Stimulated activated naive CD8-positive, alpha-beta T cell treated with anti-CD3 and anti-CD28 coated beads, Interleukin-15, Interleukin-2, amounts not matched to agents 100 U/mL and 50 U/mL, for 24 hours (primary cell): ENCODE measurements at regions not wholly inside any gene's neighbourhood (a gene's known extent, or its start where the extent isn't known, plus 50 kb on each side); places are given as distances from the start of the nearest gene placed in this dataset.

Experiments
- ATAC-seq: fragments of 150-1000 bp; cut with Tn5 transposase; one replicate; pipeline ENCODE4 v1.10.0; 2021
- DNase-seq: peaks from one replicate; pipeline ENCODE4 v3.0.0; 2021

DNA sequence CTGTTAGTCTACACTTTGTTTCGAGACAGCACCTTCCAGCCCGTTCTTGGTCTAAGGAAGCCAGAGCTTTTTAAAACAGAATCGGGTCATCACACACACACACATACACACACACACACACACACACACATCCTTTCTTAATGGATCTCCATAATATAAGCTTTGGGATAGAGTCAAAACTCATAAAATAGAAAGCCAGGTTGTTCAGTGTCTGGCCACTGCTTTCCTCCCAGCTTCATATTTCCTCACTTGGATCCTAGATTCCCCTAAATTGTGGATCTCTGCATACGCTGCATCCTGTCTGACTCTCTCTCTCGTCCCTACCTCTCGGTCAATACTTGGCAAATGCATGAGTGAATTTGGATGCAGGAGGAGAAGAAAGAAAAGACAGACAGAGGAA is 120.5 kb upstream of the SLC14A2 start:
- ATAC-seq (no peak), DNase-seq (no peak)

DNA sequence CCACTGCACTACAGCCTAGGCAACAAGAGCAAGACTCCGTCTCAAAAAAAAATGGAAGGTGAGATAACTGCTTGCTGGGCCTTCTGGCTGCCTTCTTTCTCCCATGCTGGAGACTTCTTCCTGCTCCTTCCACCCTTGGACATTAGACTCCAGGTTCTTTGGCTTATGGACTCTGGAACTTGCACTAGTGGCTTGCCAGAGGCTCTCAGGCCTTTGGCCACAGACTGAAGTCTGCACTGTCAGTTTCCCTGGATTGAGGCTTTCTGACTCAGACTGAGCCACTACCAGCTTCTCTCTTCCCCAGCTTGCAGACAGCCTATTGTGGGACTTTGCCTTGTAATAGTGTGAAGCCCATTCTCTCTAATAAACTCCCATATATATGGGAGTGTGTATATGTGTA is 118.5 kb upstream of the SLC14A2 start:
- ATAC-seq, result no peak

DNA sequence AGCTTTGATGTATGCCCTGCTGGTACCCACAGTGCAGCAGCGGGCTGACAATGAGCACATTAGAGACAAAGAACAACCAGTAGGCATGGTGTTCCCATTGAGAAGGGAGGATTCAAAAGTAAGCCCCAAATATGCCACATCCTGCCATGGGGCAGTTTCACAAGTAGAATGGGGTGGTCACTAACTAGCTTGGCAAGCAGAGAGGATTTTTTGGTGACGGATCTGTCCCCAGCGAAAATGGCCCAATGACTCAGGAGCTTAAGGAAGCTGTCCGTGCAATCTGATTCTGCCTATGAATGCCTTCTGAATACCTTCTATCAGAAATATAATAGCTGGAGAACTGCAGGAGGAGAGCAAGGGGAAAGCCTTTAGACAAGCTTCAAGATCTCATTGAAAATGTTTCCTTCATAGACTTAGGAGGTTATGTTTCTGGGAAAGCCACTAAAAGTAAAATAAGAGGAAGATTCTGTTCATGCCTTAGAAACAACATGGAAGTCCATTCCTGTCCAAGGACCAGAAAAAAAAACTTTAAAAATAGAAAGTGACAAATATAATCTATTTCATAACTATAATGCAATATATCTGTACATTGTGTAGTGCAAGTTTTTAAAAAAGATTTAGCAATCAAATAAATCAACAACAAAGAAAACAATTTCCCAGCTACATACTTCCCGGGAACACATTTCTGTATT is 117.5 kb upstream of the SLC14A2 start:
- ATAC-seq, result no peak

More for the DNA sequence above, 118.5 kb upstream of the SLC14A2 start:
- no peak for DNase-seq

DNA sequence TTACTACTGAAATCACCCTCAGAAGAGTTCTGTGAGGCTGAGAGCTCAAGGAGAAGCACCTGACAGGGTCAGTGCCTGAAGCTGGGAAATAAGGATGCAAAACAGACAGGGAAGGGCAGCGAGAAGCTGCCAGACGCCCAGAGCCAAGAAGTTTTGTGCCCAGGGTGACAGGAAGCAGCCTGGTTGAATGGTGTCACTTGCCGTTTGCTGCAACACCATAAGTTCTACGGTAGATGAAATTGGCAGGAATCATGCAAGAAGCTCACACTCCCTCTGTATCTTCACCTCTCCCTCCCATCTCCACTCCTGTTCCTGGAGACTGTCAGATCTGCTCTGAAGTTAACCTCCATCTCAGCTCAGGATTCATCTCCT is 117.0 kb upstream of the SLC14A2 start:
- ATAC-seq, result no peak
- no peak for DNase-seq

More for the DNA sequence above, 117.5 kb upstream of the SLC14A2 start:
- no peak for DNase-seq

DNA sequence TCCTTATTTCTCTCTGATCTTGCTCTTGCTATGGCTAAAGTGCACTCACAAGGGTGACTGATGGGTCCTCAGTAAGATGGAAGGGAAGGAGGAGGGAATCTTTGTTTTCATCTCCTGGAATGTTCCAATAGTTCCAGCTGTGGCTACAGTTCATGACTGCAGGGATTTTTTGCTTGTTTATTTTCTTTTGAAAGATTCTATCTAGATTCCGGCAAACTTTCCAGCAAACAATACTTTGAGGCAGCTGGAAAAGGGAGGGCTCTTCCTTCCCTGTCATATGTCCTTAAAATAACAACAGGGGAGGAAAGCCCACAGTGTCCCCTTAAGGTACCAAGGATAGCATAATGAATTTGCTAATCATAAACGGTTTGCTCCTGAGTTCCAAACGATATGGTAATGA is 111.3 kb upstream of the SLC14A2 start:
- DNase-seq (no peak), ATAC-seq (no peak)

DNA sequence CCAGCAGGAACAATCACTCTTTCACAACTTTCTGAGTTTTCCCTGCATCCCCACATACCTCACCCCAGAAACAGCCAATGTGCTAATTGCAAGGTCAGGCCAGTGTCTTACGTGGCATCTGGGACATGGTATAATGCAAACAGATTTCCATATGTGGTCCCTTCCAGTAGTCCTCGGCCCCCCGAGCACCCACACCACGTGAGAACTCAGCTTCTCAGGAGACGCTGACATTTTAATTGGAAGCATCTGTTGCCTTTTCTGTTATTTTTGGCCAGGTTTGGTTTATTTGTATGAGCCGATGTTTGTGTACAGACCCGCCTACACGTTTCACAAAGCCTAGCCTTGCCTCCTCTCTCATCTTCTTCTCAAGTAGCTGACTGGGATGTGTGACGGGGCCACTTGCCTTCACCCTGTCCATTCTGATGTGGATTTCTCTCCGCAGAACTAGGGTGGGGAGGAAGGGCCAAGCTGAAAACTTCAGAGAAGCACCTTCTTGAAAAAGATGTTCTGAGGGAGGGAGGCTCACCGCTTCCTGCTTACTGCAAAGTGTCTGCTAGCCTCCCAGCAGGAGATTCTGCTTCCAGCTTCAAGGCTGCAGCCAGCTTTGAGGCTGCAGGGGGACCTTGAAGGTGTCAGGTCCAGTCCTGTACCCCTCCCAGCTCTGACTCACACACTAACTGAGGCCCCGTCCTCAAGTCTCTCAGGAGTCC is 109.6 kb upstream of the SLC14A2 start:
- no peak for DNase-seq
- no peak for ATAC-seq

DNA sequence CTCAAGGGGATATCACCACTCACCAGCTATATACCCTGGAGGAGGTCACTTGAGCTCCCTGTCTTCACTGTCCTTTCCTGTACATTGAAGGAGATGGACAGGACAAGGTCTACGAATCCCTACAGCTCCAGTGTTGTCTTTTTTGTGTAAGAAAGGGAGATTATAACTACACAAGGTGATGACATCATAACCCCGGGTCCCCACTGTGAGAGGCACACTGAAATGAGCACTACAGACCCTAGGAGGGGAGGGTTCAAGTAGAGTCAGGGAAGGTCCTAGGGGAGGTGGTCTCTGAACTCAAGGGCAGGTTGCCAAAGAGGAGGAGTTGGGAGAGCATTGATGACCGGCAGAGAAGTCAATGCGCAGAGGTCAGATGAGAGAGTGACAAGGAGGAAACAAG is 108.3 kb upstream of the SLC14A2 start:
- ATAC-seq (no peak), DNase-seq (no peak)

DNA sequence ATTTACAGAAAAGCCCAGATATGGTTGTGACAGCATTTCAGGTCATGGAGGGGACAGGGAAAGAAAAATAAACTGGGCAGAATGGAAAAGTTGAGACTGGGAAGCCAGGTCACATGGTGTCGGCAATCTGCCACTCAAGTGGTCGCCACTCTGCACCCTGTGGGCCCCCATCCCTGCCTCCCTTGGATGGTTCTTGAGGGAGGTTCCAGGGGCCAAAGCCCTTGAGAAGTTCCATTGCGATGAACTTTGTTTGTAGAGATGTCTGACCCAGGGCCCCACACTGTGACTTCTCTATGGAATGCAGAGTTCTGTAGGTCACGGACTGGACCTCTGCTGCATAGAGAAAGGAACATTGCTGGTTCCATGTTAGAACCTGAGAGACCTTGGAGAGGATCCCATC is 105.7 kb upstream of the SLC14A2 start:
- ATAC-seq, result no peak
- no peak for DNase-seq

DNA sequence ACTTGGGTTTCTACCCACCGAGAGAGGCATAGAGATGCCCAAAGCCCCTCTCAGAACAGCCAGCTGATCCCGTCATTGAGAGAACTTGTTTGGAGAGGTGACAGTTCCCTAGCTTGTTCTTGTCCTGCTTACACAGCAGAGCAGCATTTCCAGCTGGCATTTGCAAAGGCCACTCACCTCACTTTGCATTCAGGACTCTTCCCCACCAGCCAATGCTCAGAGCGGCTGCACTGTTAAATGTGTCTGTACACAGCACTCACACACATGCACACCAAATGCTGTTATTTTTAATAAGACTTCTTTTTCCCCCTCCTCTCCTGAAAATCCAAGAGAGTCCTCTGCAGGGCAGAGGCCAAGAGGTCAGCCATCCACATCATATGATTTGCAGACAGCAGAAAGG is 104.6 kb upstream of the SLC14A2 start:
- DNase-seq (no peak), ATAC-seq (no peak)

DNA sequence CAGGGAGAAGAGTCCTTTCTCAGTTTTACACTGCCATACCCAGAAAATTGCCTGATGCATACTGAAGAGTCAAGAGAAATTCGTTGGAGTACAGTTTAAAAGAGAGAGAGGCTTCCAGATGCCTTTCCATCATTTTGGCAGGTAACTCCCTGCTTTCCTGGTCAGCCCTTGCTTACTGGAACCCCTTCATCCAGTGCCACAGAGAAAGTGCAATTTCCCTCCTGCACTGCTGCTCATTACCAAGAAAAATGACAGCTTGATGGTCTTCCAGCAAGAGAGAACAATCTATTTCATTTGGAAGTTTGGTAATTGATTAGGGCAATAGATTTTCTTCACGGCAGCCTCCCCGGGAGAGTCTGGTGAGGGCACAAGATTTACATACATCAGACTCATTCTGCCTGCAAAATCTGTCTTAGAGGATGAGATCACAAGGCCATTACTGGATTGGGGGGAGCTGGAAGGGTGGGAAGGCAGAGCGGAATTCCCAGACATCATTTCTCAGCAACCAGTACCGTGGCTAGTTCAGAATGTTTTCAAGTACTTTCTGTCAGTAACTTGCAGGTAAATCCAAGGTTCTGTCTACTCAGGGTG is 102.8 kb upstream of the SLC14A2 start:
- no peak for DNase-seq
- no peak for ATAC-seq

DNA sequence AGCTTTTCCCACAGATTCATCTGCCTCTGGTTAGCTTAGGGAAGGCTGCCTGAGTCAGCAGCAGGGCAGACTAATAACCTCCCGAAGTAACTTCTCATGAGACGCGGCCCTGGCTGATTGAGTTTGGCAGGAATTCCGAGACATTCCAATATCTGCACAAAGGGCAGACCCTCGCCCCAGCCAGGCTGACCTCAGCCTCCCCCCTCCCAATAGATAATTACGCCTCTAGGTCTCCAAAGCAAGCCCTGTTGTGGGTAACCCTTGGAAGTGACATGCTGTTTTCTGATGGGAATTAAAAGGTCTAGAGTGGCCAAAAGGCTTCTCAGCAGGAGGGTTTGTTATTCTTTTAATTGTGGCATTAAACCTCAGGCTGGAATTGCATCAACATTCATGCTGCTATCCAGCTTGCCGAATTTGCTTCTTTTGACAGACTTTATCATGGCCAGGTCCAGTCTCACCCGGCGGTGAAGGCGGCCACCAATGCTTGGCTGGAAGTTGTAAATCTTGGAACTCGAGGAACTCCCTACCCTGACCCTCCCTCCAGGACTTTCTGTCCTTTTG is 98.0 kb upstream of the SLC14A2 start:
- no peak for DNase-seq
- ATAC-seq, result no peak

DNA sequence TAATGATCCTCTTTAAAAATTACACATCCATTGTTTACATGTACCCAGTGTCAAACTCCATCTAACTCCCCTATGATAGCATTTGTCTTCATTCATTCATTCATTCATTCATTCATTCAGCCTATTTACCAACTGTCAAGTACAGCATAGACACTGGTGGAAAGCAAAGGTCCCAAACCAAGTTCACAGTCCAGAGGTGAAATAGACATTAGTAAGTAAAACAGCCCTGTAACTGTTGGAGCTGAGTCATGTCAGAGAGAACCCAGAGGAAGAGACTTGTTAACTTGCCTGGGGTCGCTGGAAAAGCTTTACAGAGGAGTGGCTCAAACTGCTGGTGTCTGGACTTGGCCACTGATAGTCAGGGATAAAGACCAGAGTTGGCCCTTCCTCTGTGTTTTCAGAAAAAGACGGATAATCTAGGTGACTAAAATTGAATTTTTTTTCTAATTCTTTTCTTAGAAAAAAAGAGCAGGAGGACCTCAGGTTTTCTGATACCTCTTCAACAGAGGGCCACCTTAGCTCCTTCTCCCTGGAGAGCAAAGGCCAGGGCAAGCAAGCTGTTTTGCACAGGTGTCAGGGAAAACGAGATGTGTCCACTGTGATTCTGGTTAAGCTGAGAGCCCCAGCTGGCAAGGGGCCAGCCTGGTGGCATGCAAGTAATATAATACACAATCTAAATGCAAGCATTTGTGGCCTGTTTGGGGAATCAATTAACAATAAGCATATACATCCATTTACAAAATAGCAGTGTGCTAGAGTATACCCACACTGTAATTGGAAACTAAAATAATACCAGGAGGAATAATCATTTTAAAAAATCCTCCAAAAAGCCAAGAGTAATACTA is 96.7 kb upstream of the SLC14A2 start:
- DNase-seq, result no peak
- ATAC-seq, result no peak

DNA sequence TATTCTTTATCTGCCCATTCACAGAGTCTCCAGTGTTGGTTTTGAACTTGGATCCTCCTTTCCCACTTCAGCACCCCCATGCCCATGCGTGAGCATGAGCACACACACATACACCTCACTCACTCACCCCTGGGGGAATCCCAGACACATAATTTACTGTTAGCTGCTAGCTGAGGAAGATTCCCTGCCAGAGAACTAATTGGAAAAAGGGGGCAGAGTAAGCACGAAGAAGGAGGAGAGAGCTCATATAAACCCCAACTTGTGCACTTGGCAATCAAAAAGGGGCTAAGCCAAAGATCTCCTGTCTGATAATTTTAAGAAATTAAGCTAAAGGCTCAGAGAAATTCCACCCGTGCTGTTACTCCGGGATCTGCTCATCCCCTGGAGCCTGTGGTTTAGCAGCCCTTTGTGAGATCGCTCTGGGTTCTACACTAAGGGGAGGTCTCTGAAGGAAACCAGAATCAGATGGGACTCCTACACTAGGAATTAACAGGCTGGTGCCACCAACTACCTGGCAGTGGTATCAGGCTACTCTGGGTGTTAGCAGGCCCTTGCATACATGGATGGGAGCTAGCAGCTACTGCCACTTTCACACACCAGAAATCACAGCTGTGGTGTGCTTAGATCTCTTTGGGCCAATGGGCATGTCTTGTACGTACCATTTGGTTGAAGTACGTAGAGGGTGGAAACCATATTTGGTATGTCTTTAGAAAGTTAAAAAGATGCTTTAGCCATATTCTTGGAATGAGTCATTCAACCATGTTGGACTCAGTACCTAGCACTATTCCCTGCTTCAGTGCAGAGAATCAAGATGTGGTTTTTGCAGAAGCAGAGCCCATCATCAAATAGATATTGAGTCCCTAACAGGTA is 95.6 kb upstream of the SLC14A2 start:
- DNase-seq, result no peak
- no peak for ATAC-seq

DNA sequence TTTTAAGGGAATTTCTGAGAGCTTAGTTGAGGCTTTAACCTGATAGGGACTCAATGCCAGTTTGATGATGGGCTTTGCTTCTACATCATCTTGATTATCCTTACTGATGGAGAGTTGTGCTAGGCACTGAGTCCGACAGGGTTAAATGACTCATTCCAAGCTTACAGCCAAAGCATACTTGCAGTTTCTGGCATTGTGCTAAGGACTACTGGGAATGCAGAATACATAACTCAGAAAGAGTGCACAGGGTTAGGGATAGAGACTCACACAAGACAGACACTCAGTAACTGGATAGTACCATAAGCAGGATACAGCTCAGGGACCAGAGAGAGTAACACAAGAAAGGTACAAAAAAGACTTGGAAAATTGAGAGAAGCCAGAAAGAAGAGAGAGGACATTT is 94.1 kb upstream of the SLC14A2 start:
- ATAC-seq (no peak), DNase-seq (no peak)

DNA sequence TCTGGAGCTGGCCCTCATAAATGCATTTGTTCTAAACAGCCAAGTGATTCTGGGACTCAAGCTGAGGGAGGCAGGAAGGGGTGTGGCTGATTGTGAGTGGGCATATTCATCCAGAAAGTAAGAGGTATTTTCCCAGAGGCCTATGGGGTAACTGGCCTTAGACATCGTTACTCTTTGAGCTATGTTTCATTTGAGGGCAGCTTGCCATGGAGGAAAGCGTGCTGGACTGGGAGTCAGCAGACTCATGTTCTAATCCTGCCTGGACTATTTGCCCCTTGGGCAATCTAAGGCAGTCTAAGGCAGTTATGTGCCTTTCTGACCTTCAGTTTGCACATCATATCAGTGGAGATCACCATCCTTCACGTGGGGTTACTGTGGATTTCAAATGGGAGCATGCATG is 93.5 kb upstream of the SLC14A2 start:
- ATAC-seq (no peak), DNase-seq (no peak)

DNA sequence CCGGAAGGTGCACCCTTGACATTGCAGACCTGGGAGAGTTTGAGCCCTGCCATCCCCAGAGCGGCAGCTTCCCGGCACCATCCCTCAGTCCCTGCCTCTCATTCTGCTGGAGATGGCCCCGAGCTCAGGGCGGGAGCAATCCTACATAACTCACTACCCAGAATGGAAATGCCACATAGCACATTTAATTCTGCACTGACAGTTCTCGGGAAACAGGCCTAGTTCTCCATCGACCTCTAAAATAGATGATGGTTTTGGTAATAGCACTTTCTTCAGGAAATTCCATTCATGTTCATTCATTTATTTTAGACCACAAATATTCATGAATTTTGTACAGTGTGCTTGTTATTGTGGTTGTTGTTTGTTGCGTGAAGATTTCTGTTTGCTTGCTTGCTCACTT is 92.9 kb upstream of the SLC14A2 start:
- ATAC-seq, result no peak

DNA sequence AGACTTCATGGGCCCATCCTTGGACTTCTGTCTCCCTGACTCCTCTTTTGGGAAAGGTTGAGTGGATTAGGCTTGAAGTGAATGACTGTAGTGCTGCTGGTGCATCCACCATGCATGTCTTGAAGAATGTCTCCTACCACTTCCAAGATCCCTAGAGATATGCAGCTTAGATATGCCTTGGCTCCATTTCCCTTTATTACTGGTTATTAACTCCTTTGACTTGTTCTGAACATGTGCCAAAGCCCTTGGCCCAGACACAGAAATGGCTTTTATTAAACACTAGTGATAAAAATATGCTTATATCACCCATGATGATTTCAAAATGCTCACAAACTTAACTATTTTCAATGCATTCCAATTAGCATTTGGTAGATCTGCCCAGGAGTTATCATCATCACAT is 90.0 kb upstream of the SLC14A2 start:
- ATAC-seq (no peak), DNase-seq (no peak)

More for the DNA sequence above, 92.9 kb upstream of the SLC14A2 start:
- no peak for DNase-seq

DNA sequence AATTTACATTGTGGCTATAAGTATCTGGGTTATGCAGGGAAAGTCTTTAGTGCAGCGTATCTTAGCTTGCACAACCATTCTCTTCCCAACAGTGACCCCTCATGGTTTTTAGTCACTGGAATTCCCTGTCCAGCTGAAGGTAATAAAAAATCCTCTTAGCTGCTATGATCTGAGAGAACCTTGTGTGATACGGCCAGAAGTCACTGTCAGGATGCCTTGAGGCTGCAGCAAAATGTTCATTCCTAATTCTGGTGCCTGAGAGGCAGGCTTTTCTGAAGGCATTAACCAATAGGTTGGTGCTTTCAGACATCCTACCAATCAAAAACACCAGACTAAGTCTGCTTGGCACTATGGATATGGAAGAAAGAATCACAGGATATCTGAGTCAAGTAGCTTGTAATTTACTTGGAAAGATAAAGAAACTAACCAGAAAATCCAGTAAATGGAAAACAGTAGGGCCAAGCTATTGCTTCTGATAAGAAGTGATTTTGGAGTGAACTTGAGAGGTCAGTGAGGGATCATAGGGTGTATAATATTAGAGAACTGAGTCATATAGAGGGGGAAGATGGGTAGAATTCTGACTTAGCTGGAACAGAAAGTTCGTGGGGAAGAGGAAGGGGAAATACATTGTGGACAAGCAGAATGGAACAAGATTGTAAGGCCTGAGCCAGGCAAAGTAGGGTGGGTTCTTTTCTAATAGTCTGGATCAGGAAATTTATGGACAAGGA is 89.0 kb upstream of the SLC14A2 start:
- ATAC-seq (no peak), DNase-seq (no peak)

DNA sequence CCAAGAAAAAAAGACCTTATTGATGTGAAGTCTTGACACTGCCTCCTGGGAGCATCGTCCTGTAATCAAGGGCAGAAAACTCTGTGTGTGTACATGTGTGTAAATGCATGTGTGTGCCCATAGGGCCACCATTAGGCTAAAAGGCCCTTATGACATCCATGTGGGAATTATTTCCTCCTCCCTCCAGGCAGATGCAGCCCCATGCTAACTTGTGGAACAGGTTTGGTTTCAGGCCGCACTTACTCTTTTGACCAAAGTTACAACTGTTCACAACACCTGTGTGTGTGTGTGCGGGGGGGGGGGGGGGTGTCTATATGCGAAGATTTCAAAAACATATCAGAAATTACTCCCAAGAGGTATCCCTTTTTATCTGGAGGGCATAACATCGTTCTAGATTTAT is 87.4 kb upstream of the SLC14A2 start:
- DNase-seq (no peak), ATAC-seq (no peak)

DNA sequence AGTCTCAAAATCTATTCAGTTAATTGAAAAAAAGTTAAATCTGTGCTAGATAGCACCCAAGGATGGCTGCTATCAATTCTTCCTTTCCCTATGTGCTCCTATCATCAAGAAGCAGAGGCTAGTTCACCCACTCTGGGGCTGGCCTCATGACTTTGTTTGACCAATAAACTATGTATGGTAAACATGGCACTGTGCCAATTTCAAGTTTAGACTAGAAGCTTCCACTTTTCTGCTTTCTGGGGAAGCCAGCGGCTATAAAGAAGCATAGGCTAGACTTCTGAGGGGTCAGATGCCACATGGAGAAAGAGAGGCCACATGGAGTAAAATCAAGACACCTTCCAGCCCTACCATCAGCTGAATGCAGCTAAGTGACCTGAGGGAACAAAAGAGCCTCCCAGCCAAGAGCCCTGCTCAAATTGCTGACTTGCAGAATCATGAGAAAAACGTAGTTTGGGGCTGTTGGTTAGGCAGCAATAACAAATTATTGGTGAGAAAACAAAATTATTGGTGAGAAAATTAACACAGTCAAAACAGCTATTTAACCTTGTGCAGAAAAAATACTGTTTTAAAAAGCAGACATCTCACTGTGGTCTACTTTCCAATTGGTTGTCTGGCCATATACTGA is 86.5 kb upstream of the SLC14A2 start:
- ATAC-seq, result no peak

More for the DNA sequence above, 86.5 kb upstream of the SLC14A2 start:
- DNase-seq, result no peak
